SIG-M5 (cell line): ENCODE measurements at regions not wholly inside any gene's neighbourhood (a gene's known extent, or its start where the extent isn't known, plus 50 kb on each side); places are given as distances from the start of the nearest gene placed in this dataset.
"Not testable (repeated sequence)": the region's sequence is repeated elsewhere in the genome, so short reads cannot be mapped to it uniquely, and the experiment has no call there.

Experiments used
- DNase-seq: peaks from one replicate; lab custom pipeline; 2025; lab: John Stamatoyannopoulos, UW

DNA sequence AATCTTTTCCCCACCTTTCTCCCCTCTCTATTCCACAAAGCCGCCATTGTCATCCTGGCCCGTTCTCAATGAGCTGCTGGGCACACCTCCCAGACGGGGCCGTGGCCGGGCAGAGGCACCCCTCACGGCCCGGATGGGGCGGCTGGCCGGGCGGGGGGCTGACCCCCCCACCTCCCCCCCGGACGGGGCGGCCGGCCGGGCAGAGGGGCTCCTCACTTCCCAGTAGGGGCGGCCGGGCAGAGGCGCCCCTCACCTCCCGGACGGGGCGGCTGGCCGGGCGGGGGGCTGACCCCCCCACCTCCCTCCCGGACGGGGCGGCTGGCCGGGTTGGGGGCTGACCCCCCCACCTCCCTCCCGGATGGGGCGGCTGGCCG lies 85.6 kb downstream of the OR2B2 start:
- not testable (repeated sequence) for DNase-seq

DNA sequence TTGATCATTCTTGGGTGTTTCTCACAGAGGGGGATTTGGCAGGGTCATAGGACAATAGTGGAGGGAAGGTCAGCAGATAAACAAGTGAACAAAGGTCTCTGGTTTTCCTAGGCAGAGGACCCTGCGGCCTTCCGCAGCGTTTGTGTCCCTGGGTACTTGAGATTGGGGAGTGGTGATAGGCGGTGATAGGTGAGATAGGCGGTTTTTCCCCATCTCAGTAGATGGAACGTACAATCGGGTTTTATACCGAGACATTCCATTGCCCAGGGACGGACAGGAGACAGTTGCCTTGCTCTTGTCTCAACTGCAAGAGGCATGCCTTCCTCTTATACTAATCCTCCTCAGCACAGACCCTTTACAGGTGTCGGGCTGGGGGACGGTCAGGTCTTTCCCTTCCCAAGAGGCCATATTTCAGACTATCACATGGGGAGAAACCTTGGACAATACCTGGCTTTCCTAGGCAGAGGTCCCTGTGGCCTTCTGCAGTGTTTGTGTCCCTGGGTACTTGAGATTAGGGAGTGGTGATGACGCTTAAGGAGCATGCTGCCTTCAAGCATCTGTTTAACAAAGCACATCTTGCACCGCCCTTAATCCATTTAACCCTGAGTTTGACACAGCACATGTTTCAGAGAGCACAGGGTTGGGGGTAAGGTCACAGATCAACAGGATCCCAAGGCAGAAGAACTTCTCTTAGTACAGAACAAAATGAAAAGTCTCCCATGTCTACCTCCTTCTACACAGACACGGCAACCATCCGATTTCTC lies 86.2 kb downstream of the OR2B2 start:
- DNase-seq, result not testable (repeated sequence)

DNA sequence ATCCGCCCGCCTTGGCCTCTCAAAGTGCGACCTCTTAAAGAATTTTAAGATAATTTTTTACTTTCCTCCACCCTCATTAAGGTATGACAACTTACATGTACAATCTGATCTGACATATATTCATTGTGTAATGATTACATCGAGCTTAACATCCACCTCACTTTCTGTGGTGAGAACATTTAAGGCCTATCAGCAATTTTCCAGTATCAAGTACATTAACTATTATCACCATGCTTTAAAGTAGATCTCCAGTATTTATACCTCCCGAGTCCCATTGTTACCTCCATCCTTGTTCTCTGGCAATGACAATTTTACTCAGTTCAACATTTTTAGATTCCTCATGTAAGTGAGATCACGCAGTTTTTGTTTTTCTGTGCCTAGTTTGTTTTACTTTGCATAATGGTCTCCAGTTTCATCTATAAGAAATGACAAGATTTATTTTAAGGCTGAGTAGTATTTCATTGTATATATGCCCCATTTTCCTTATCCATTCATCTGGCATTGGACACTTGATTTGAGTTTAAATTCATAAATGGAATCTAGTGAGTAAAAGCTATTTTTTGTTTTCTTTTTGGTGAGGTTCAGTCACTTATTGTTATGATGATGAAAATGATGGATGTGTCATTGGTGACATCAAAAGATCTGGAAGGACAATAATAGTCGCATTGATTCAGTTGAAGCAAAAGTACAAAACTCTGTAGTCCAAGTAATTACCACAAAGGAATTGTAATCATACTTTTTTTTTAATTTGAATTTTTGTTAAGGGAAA lies 87.0 kb downstream of the OR2B2 start:
- DNase-seq, result peak; percentile 53

DNA sequence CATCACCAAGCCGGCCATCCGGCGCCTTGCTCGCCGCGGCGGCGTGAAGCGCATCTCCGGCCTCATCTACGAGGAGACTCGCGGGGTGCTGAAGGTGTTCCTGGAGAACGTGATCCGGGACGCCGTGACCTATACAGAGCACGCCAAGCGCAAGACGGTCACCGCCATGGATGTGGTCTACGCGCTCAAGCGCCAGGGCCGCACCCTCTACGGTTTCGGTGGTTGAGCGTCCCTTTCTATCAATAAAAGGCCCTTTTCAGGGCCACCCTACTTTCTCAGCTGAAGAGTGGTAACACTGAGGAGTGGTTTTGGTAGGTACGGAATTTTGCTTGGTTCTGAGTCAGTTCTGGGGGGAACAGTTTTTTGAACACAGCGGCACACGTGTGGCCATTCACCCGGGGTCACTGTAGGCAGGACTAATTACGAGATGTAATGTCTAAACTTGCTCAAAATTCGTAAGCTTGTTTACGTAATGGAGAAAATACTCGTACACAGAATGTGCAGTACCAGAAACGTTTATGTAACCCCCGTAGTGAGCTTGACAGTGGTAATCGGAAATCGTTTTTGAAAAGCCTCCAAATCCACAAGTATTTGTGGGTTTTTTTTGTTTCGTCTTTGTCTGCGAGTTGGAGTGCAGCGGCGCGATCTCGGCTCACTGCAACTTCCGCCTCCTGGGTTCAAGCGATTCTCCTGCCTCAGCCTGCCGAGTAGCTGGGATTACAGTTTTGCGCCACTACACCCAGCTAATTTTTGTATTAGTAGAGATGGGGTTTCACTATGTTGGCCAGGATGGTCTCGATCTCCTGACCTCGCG lies 87.8 kb downstream of the OR2B2 start:
- DNase-seq, result not testable (repeated sequence)

DNA sequence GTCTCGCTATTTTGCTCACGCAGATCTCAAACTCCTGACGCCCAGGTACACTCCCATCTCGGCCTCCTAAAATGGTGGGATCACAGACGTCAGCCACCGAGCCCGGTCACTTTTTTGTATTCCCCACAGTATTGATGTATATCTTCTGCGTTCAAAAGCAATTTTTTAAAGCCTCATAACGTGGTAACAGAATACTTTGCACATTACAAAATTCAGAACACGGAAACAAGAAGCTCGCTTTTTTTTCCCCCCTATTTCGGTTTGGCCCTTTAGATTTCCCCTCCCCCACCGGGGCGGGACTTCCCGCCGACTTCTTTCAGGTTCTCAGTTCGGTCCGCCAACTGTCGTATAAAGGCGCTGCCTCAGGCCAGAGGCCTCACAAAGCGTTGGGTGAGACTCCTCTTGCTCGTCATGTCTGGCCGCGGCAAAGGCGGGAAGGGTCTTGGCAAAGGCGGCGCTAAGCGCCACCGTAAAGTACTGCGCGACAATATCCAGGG lies 88.4 kb downstream of the OR2B2 start:
- not testable (repeated sequence) for DNase-seq

DNA sequence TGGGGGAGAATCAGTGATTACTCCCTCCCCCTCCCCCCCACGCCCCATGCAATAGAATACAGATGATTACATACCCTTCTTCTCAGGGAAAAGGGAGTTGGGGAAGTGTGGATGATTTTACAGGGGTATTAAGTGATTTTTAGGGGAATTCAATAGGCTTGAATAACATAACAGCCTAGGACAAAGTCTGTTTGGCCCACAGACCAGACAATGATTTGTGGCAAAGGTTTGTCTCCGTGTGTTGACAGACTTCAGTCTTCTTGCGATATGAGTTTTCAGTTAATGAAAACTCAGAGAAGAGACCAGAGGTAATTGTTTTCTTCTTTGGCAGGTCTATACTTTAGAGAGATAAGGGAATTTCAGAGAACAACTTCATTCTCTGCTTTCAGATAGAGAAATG lies 95.3 kb downstream of the OR2B2 start:
- no peak for DNase-seq

DNA sequence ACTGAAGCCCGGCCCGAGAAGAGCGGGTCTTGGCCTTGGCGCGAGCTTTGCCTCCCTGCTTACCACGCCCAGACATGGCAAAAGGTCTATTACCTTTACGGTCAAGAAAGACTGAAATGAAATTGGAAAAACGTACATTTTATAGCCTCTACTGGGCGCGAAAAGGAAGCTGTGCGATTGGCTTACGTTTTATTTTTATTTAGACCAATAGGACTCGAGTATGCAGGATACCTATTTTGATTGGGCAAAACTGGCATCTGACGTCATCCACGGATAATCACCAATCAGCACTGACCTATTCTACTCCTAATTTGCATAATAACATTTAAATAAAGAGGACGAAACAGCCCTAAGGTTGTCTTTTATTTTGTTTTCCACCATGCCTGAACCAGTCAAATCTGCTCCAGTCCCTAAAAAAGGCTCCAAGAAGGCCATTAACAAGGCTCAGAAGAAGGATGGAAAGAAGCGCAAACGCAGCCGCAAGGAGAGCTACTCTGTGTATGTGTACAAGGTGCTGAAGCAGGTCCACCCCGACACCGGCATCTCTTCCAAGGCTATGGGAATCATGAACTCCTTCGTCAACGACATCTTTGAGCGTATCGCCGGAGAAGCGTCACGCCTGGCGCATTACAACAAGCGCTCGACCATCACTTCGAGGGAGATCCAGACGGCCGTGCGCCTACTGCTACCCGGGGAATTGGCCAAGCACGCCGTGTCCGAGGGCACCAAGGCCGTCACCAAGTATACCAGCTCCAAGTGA lies 97.4 kb downstream of the OR2B2 start:
- DNase-seq, result peak; percentile 81

DNA sequence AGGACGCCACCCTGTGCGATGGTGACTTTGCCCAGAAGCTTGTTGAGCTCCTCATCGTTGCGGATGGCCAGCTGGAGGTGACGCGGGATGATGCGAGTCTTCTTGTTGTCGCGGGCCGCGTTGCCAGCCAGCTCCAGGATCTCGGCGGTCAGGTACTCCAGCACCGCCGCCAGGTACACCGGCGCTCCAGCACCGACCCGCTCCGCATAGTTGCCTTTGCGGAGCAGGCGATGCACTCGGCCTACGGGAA lies 97.9 kb downstream of the OR2B2 start:
- DNase-seq, result not testable (repeated sequence)

DNA sequence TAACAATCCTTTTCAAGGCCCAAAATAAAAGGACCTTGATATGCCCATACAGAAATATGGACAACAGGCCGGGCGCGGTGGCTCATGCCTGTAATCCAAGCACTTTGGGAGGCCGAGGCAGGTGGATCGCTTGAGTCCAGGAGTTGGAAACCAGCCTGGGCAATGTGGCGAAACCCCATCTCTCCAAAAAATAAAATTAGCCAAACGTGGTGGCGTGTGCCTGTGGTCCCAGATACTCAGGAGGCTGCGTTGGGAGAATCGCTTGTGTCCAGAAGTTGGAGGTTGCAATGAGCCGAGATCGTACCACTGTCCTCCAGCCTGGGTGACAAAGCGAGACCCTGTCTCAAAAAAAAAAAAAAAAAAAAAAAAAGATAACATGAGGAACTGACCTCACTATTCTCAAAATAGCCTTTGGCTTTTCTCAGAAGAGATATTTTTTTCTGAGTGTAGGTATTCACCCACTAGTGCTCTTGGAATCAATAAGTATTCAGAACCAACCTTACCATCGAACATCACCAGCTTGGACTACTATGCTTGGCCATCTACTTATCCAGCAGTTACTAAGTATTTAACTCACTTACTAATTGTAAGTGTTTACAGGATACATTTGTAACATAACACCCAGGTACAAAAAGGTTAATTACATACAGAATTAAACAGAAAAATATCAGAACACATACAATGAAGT lies 99.2 kb downstream of the OR2B2 start:
- DNase-seq, result peak; percentile 40

DNA sequence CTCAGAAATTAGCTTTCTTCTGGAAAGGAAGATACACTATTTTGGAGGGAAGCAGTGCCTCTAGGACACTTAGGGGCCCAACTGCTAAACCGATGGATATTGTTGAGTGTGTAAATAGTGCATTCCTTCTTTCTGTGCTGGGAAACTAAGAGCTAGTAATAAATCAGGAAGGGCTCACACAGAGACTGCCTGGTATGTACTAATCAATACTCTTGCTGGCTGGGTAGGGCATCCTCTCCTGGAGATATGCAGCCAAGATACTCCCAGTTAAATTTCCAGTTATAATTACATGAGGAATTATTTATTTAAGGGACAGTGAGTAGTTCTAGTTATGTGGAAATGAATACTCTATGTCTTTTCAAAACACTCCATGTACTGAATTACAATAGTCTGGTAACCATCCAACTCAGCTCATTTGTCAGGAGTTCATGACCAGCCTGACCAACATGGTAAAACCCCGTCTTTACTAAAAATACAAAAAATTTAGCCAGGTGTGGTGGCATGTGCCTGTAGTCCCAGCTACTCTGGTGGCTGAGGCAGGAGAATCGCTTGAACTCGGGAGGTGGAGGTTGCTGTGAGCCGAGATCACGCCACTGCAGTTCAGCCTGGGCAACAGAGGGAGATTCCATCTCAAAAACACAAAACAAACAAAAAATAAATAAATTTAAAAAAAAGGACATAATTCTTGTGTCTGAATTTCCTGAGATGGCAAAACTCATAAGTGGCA lies 100.0 kb downstream of the OR2B2 start:
- no peak for DNase-seq

DNA sequence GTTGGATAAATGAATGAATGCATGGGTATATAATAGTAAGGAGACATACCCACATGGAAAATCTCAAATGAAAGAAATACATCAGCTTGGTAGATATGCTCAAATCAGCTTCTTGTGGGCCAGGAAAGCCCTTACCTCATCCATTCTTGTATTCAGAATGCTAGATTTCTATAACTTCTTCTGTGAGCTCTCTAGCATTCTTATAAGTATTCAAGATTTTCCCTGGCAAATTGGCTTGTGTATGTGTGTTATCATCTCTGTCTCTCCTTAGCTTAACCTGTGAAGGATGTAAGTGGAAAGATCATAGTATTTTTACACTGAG lies 100.8 kb downstream of the OR2B2 start:
- DNase-seq, result no peak

DNA sequence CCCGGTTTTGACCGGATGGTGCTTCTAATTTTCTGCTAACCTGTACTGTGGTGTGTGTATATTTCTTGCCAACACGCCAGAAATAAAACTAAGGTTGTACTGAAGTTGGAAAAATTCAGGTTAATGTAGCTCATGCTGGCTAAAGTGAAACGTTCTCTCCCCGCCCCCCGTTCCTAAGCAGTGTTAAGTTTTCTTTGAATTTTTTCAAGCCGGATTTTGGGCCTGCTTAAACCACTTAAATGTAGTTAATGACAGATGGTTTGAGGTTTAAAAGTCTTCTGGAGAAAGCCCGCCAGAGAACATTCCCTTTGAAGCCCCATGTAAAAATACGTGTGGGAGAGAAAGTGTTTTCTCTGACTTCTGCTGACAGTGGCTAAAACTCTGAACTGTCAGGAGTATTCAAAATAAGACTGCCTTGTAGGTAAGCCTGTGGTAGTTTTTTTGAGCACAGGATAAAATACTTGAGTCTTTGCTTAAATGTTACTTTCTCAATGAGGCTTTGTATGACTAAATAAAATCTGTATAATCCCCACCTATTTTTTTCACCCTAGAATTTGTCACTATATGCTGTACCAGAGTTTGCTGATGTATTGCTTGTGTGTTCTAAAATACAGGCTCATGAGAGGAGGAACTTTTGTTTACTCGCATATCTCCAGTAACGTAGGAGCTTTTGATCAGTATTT lies 101.3 kb downstream of the OR2B2 start:
- no peak for DNase-seq

DNA sequence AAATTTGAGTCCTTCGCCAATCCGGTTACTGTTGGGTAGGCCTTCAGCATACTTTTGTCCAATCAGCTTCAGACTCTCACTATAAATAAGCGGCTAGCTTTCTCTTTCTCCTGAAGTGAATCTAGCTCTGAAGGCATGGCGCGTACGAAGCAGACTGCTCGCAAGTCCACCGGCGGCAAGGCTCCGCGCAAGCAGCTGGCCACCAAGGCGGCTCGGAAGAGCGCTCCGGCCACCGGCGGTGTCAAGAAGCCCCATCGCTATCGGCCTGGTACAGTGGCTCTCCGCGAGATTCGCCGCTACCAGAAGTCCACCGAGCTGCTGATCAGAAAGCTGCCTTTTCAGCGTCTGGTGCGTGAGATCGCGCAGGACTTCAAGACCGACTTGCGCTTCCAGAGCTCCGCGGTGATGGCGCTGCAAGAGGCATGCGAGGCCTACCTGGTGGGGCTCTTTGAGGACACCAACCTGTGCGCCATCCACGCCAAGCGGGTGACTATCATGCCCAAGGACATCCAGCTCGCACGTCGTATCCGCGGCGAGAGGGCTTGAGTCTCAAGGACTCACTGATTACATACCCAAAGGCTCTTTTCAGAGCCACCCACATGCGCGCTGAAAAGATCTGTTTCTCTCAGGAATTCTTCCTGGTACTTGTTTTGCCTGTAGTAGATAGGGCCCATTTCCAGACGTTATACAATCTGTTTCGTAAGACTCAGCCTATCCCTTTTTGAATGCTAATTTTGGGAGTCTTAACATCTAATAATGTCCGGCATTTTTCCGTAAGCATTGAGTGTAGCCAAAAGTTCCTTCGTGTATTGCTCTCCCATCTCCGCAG lies 102.0 kb downstream of the OR2B2 start:
- peak; percentile 93 for DNase-seq

DNA sequence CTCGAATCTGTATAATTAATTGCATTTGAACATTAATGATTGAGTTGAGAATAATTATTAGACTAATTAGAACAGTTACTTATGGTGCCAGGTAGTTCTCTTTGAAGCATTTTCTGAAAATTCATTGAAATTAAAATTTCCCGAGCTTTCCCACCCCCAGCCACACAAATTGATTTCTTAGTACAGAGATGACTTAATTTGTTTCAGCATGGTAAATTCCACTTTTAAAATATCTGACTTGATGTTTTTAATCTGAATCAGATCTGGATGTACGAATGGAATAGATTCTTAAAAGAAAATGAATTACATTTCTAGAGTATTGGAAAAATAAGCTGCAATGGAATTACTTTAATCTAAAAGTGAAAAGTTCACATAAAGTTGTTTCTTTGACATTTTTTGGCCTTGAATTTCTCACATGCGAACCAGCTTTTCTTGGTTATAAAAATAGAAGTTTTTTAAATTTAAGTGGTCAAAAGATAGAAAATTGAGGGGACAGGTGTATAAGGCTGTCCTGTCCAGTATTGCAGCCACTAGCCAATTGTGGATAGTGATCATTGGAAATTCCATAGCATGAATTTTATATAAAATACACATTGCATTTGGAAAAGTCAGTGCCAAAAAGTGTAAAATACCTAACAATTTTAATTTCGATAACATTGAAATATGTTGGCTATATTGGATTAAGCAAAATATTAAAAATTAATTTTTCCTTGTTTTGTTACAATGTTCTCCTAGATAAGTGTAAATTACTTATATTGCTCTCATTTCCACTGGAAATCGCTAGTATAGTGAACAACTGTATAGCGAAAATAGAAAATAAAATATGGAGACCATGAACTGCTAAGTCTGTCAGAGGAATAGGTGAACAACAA lies 102.9 kb downstream of the OR2B2 start:
- DNase-seq, result no peak

DNA sequence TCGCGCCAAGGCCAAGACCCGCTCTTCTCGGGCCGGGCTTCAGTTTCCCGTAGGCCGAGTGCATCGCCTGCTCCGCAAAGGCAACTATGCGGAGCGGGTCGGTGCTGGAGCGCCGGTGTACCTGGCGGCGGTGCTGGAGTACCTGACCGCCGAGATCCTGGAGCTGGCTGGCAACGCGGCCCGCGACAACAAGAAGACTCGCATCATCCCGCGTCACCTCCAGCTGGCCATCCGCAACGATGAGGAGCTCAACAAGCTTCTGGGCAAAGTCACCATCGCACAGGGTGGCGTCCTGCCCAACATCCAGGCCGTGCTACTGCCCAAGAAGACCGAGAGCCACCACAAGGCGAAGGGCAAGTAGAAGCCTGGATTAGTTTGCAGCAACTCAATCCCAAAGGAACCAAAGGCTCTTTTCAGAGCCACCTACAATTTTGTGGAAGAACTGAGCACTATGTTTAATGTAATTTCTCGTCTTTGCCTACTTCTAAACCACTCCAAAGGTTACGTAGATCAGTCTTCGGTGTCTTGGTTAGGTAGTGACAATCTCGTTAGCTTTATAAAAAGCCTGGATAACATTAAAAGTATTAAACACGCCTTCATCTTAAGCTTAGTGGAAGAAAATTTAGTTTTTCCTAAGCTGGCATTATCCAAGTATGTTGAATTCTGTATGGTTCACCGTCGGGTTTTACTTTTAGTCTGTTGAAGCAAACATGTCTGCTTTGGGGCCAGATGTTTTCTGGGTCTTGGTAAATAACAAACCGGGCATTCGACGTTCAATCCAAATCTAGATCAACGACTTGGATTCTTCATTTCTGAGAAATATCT lies 103.7 kb downstream of the OR2B2 start:
- not testable (repeated sequence) for DNase-seq

DNA sequence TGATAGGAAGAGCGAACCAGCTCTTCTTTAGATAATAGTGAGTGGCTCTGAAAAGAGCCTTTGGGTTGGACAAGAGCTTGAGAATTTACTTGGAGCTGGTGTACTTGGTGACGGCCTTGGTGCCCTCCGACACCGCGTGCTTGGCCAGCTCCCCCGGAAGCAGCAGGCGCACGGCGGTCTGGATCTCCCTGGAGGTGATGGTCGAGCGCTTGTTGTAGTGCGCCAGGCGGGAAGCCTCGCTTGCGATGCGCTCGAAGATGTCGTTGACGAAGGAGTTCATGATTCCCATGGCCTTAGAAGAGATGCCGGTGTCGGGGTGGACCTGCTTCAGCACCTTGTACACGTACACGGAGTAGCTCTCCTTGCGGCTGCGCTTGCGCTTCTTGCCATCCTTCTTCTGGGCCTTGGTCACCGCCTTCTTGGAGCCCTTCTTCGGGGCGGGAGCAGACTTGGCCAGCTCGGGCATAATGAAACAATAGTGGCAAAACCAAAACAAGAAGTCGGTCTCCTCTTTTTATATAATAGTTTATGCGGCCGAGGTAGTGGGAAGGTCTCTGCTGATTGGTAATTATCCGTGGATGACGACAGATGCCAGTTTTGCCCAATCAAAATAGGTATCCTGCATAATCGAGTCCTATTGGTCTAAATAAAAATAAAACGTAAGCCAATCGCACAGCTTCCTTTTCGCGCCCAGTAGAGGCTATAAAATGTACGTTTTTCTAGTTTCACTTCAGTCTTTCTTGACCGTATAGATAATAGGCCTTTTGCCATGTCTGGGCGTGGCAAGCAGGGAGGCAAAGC lies 104.6 kb downstream of the OR2B2 start:
- DNase-seq, result peak; percentile 92
